CD4-positive, alpha-beta T cell (primary cell): ENCODE measurements at regions not wholly inside any gene's neighbourhood (a gene's known extent, or its start where the extent isn't known, plus 50 kb on each side); places are given as distances from the start of the nearest gene placed in this dataset.

Experiments used
- ATAC-seq: fragments of 200-7000 bp; cut with Tn5 transposase; one replicate; pipeline ENCODE4 v1.10.0; 2022; ENCODE audit warnings: mild to moderate bottlenecking; ENCODE audit not compliant: poor library complexity
- CTCF ChIA-PET: fragments of 350-600 bp; sonication (Branson Sonifier 250); formaldehyde crosslinking; loops from one replicate; lab custom pipeline; 2021; ENCODE audit warnings: antibody characterized with exemption, inconsistent platforms; lab: Charles Lee
- POLR2A ChIA-PET: fragments of 350-600 bp; sonication (Branson Sonifier 250); formaldehyde crosslinking; loops from one replicate; lab custom pipeline; 2021; ENCODE audit warnings: antibody characterized with exemption, inconsistent platforms; lab: Charles Lee
- DNase-seq, 14 experiments: peaks; one replicate each; pipeline ENCODE4 v3.0.0-alpha.2; 2013 to 2020; ENCODE audit warnings: mixed read lengths in 2 of 14
- H3K27ac ChIP-seq, 2 donors: one replicate each; pipeline versions ENCODE4 v1.5.1 to v1.7.0; 2013; ENCODE audit warnings: low read length in 2 of 2, low read depth in 1 of 2, mild to moderate bottlenecking in 1 of 2
- H3K27me3 ChIP-seq, 2 experiments: 1 replicate in 1 of 2; 2 replicates in 1 of 2; pipeline versions ENCODE4 v1.6.1 to v1.7.0; 2013; ENCODE audit warnings: low read length in 2 of 2, control low read depth in 1 of 2, mild to moderate bottlenecking in 1 of 2, moderate library complexity in 1 of 2; ENCODE audit not compliant: insufficient read depth in 2 of 2, control insufficient read depth in 1 of 2
- H3K36me3 ChIP-seq: one replicate; pipeline ENCODE4 v1.6.1; 2013; ENCODE audit warnings: low read length, control low read depth; ENCODE audit not compliant: insufficient read depth
- H3K4me1 ChIP-seq: one replicate; pipeline ENCODE4 v1.6.1; 2013; ENCODE audit warnings: low read length, control low read depth; ENCODE audit not compliant: insufficient read depth
- H3K4me3 ChIP-seq: one replicate; pipeline ENCODE4 v1.5.1; 2013; ENCODE audit warnings: mild to moderate bottlenecking, low read length, moderate library complexity
- H3K9me3 ChIP-seq, 2 experiments: 1 replicate in 1 of 2; 2 replicates in 1 of 2; pipeline versions ENCODE4 v1.6.1 to v1.7.0; 2013; ENCODE audit warnings: low read length in 2 of 2, mild to moderate bottlenecking in 2 of 2, control low read depth in 1 of 2, moderate library complexity in 1 of 2; ENCODE audit not compliant: control insufficient read depth in 1 of 2, insufficient read depth in 1 of 2
- H3K27ac Mint-ChIP-seq: one replicate; pipeline ENCODE4 v1.8.0; 2020; ENCODE audit warnings: mixed read lengths
- H3K27me3 Mint-ChIP-seq: one replicate; pipeline ENCODE4 v1.8.0; 2021; ENCODE audit warnings: mixed read lengths
- H3K36me3 Mint-ChIP-seq: one replicate; pipeline ENCODE4 v1.8.0; 2021; ENCODE audit warnings: low read depth, mixed read lengths
- H3K4me1 Mint-ChIP-seq: one replicate; pipeline ENCODE4 v1.8.0; 2021; ENCODE audit warnings: low read depth, mixed read lengths
- H3K4me3 Mint-ChIP-seq: one replicate; pipeline ENCODE4 v1.8.0; 2020; ENCODE audit warnings: mild to moderate bottlenecking, mixed read lengths
- H3K9me3 Mint-ChIP-seq: one replicate; pipeline ENCODE4 v1.8.0; 2020; ENCODE audit warnings: mixed read lengths
- intact Hi-C, 2 experiments: fragments of 100-400 bp; cut with DNase I in 1 of 2; cut with micrococcal nuclease in 1 of 2; formaldehyde crosslinking; loops; one replicate each; pipeline versions ENCODE4 v1.15.1 to v1.9.0; 2023 to 2025; cut with DNase I, micrococcal nuclease
- TF ChIP-seq, protein P1 (sequence below): fragments of 200-600 bp; IDR thresholded peaks from one replicate; pipeline ENCODE4 v1.8.0; 2022; ENCODE audit warnings: antibody characterized with exemption, mild to moderate bottlenecking

- Histone ChIP-seq H3K27ac (no peak overlapping the region), H3K36me3 (no peaks in the 10 kb centered on the region), H3K4me1 (no peaks in the 10 kb centered on the region), H3K4me3 (no peak overlapping the region), H3K27me3 (no peaks in the 10 kb centered on the region), H3K9me3 (no peaks in the 10 kb centered on the region)
- no peak for DNase-seq
- no peaks in the 10 kb centered on the region for H3K27me3 Mint-ChIP-seq
- no peak for ATAC-seq
- no peaks in the 10 kb centered on the region for H3K36me3 Mint-ChIP-seq
- no peak overlapping the region for H3K4me3 Mint-ChIP-seq
- ChIA-PET CTCF (no interaction called here), POLR2A (interaction anchor here (0.6 kb wide), 1 partner anchor 1564 kb away, joined by 3 read pairs; no protein-coding TSS in a partner anchor)
- H3K27ac Mint-ChIP-seq, result no peak overlapping the region
- TF ChIP-seq, protein P1, sequence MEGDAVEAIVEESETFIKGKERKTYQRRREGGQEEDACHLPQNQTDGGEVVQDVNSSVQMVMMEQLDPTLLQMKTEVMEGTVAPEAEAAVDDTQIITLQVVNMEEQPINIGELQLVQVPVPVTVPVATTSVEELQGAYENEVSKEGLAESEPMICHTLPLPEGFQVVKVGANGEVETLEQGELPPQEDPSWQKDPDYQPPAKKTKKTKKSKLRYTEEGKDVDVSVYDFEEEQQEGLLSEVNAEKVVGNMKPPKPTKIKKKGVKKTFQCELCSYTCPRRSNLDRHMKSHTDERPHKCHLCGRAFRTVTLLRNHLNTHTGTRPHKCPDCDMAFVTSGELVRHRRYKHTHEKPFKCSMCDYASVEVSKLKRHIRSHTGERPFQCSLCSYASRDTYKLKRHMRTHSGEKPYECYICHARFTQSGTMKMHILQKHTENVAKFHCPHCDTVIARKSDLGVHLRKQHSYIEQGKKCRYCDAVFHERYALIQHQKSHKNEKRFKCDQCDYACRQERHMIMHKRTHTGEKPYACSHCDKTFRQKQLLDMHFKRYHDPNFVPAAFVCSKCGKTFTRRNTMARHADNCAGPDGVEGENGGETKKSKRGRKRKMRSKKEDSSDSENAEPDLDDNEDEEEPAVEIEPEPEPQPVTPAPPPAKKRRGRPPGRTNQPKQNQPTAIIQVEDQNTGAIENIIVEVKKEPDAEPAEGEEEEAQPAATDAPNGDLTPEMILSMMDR, result no peak
- H3K4me1 Mint-ChIP-seq, result no peaks in the 10 kb centered on the region
- intact Hi-C loops, result no loop called here
- H3K9me3 Mint-ChIP-seq, result no peaks in the 10 kb centered on the region
Measured at GRCh38 chr3:46119253-46119652, 88.9 kb downstream of the CCR1 start.

GRCh38 chr3:46116996-46117395, 89.7 kb upstream of the XCR1 start:
- Histone ChIP-seq H3K4me1 (no peaks in the 10 kb centered on the region), H3K27ac (no peak overlapping the region), H3K9me3 (no peaks in the 10 kb centered on the region), H3K27me3 (no peaks in the 10 kb centered on the region), H3K4me3 (no peak overlapping the region), H3K36me3 (no peaks in the 10 kb centered on the region)
- ChIA-PET POLR2A (no interaction called here), CTCF (interaction anchor here (1.0 kb wide), 1 partner anchor 38 kb away, joined by 3 read pairs; no protein-coding TSS in a partner anchor)
- TF ChIP-seq, protein P1, result no peak
- no peaks in the 10 kb centered on the region for H3K36me3 Mint-ChIP-seq
- no peaks in the 10 kb centered on the region for H3K27me3 Mint-ChIP-seq
- H3K9me3 Mint-ChIP-seq, result no peaks in the 10 kb centered on the region
- ATAC-seq, result no peak
- H3K4me3 Mint-ChIP-seq, result no peak overlapping the region
- no peak for DNase-seq
- no peak overlapping the region for H3K27ac Mint-ChIP-seq
- intact Hi-C loops, result no loop called here
- H3K4me1 Mint-ChIP-seq, result no peaks in the 10 kb centered on the region

GRCh38 chr3:46114323-46114988, 87.2 kb upstream of the XCR1 start:
- Mint-ChIP-seq H3K4me1 (peaks cover 10% of the 10 kb centered on the region), H3K27ac (no peak overlapping the region), H3K9me3 (no peaks in the 10 kb centered on the region), H3K27me3 (no peaks in the 10 kb centered on the region), H3K4me3 (no peak overlapping the region), H3K36me3 (no peaks in the 10 kb centered on the region)
- H3K36me3 ChIP-seq, result no peaks in the 10 kb centered on the region
- ATAC-seq (no peak), DNase-seq (no peak)
- intact Hi-C loops, result no loop called here
- TF ChIP-seq, protein P1, result no peak
- peaks cover 4% of the 10 kb centered on the region for H3K4me1 ChIP-seq
- ChIA-PET POLR2A (no interaction called here), CTCF (no interaction called here)
- H3K27ac ChIP-seq, result no peak overlapping the region
- no peaks in the 10 kb centered on the region for H3K27me3 ChIP-seq
- H3K4me3 ChIP-seq, result no peak overlapping the region
- no peaks in the 10 kb centered on the region for H3K9me3 ChIP-seq
